ENCODE measurements at regions not wholly inside any gene's neighbourhood (a gene's known extent, or its start where the extent isn't known, plus 50 kb on each side); places are given as distances from the start of the nearest gene placed in this dataset.

DNA sequence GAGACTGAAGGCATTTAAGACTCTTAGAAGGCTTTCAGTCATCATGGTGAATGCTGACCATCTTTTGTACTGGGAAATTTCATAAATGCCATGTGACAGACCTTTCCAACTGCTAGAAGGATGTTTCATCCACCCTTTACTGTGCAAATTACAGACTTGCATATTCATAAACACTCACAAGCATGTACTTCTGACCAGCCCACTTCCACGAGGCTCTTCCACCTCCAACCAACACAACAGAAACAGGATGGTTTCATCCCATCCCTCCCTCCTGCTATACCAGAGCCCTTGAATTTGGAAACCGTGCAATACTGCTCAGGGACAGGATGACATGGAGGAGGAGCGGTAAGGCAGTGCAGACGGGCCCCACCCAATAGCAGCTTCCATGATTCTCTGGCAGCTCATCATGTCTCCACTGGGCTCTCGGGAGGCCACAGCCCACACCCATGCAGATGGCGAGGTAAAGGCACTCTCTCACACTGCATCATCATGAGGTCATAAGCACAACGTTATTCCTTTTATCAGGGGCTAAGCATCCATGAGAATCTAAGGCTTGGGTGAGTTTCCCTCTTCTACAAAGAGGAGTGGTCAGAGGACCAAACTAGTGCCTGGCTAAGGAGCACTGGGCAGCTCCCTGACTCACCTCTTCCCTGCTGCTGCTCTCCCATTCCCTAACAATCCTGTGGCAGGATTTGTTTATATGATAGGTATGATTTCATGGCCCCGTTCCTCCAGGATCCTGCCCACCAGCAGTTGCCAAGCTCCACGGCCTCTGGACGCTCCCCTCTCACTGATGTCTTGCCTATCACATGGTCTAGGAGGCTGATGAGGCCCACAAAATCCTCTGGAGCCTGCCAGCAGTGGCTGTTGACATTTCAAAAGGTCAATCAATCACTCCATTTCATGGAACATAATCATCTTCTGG is 94.4 kb upstream of the FSTL4 start:
- DNase-seq: no peak

GRCh38 chr5:133705331-133705730 is 93.0 kb upstream of the FSTL4 start:
- no peak for DNase-seq

GRCh38 chr5:133704411-133704810 is 92.1 kb upstream of the FSTL4 start:
- no peak for DNase-seq

- DNase-seq: no peak
These were observed 91.6 kb upstream of the FSTL4 start for GRCh38 chr5:133703935-133704334.

DNA sequence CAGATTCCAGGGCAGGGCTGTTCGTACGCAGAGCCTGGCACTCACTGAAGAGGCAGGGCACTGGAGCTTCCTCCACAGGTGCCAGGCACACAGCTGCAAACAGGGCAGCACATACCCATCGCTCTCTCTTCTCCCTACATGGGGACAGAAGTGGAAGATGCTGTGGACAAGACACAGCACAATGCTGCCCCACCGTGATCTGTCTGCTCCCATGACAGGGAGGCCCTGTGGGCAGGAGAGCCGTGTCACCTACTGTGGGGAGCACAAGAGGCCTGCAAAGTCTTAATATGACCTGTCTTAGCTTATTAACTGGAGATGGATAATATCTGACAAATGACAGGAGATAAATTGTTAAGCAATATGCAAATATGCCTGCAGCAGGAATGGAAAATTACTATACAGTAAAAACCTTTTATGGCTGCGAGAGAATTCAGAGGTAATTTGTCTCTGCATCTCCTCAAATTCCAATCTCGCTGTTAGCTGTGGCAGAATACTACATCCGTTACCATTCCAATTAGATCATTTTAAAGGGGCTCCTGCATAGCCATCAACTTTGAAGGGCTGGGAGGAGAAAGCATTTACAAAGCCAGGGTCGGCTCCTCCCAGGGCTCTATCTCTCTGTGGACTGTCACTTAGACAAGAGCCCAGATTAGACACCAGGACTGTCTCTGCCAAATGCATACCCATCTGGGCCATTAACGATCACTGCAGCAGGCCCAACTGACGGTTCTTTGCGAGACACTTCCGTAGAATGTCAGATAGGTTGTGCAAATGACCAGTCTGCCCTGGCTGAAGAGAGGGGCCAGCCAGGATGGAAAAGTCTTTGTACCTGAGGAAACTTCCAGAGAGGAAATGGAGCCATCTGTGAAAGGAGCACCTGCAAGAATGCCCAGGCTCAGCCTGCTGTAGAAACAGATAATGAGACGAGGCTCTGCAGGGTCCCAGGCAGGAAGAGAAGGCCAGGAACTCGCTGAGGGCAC is 90.7 kb upstream of the FSTL4 start:
- no peak for DNase-seq

DNA sequence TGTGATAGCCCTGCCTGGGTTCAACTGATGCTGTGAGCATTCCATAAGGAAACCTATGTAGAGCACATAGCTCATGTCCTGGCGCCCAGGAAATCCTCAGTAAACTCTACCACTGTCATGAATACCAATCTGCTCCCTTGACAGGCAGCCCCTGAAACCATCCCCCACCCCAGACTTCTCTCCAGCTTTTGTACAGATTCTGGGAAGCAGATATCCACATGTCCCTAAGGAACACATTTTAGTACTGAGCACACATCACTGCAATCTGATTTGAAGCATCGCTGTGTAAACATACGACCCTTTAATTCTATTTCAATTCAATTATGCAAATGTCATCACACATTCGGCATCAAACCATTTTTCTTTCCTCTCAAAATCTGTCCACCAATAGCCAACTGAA is 89.5 kb upstream of the FSTL4 start:
- DNase-seq: no peak

DNA sequence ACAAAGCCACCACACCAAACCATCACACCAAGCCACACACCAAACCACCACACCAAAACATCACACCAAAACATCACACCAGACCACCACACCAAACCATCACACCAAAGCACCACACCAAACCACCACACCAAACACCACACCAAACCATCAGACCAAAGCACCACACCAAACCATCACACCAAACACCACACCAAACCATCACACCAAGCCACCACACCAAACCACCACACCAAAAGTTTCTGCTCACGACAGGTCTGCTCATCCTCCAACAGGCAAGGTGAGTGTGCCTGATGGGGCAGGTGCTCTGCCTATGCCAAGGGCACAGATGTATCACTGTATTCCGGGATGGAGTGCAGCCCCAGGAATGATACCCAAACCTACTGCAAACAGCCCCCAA is 87.9 kb upstream of the FSTL4 start:
- no peak for DNase-seq

DNA sequence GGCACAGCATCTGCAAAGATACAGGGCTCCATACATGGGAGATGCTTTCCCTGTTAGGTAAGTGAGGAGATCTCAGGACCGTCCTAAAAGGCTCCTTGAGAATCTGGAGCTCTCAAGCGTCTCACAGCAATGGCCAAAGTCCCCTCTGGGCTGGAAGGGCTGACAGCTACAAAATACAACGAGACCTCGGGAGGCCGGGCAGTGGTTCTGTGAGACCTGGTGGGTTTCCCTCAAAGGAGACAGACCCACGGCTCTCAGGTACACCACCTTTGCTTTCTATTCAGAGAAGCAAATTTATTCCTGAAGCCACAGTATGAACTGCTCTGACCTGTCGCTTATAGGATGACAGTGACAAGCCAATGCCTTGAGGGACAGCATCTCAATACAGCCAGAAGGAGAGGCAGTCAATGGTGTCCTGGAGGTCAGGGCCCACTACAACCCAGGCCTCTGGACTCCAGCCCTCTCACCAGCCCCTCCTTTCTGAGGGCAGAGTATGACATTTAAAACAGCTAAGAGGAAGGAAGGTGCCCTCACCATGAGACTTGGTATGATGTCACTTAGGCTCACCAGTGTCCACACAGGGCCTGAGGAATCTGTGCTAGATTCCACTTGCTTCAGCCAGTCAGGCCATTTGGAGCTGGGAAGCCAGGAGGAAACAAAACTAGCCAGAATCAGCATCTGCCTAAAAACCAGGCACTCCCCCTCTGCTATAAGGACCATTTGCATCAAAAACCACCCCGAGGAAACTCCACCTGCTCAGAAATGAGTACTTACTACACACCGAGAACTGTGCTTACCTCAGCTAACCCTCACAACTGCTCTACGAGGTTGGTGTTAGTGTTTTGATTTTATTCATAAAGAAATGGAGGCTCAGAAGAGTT is 86.5 kb upstream of the FSTL4 start:
- DNase-seq: no peak

GRCh38 chr5:133698259-133698554 is 85.9 kb upstream of the FSTL4 start:
- no peak for DNase-seq

DNA sequence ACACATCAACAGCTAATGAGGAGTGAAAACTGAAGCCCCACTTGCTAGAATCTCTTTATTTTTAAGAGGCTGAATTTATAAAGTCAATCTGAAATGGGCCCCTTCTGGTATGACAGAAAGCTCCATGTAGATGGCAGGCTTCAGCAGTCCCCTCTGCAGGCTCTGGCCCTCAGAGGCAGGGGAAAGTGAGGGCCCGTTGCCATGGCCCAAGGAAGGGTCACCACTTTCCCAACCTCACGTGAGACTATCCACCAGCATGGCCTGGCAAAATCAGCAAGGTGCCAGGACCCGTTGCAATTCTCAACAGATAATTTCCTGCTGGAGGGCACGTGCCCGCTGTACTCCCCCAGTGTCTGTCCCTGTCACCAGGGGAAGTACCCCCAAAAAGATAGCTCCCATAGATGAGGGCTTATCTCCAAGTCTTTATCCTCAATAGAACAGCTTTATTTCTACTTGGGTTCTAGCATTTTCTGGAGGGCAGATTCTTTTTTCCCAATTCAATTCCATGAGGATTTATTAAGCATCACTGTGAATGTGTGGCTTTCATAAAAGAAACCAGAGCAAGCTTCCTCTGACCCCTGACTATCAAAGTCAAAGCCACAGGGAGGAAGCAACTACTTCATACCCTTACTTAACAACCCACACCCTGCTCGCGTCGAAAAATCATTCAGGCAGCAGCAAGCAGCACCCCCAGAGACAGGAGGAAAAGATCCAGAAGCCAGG is 85.4 kb upstream of the FSTL4 start:
- no peak for DNase-seq

- no peak for DNase-seq
These were observed 84.6 kb upstream of the FSTL4 start for GRCh38 chr5:133696782-133697507.

DNA sequence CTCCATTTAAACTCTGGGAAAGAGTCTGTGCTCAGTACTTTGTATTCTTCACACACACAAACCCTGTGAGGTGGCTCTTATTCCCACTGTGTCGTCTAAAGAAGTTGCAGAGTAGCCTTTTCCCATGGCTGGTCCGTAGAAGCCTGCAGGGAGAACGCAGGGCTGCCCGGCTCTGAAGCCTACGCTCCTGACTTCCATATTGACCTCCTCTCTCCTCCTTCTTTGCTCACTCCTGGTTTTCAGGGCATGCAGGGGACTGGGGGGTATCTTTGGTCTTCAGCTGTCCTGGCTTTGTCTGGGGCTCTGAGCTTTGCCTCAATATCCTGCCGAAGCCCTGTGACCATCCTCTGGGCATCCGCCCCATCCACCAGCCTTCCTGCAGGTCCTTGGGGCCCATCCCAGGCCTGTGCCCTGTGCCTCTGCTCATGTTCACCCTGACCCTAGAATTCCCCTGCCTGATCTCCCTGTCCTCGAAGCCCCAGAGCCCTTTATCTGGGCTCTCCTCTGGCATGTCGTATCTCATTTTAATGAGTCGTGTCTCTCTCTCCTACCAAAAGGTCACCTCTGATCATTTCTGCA is 83.8 kb upstream of the FSTL4 start:
- no peak for DNase-seq

DNA sequence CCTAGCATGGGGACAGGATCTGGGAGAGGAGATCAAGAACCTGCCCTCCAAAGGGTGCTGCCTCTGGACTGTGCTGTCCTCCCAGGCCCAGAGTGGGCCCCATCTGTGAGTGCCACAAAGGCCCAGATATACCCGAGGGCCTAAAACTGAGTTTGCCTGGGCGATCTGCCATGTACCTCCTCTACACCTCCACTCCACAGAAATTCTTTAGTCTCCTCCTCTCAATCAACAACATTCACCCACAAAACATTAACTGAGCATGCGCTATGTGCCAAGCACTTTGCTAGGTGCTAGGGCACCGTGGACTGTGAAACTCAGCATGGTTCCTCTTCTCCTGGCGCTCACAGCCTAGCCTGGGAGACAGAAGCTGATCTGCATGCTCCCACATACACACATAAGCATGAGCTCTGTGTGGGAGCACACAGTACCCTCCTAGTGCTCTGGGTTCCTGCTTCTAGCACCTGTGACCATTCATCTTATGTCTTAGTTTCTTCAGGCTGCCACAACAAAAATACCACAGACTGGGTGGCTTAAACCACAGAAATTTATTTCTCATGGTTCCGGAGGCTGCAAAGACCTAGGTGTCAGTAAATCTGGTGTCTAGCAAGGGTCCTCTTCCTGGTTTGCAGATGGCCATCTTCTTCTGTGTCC is 82.0 kb upstream of the FSTL4 start:
- DNase-seq: no peak

DNA sequence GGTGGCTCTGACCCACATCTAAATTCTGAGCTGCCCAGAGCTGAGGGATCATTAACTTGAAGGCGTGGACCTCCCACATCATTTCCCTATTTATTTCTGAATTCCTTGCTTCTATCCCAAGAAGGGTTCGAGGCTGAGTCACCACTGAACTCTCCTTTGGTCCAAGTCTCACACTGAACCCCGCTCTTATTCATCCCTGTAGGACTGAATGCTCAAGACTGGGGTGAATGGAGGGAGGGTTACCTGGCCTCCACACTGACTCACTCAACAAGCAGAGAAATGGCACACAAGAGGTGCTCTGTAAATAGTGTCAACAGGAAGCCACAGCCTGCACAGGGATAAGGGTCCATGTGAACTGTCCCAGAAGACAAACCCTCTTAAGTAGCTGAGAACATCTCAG is 79.1 kb upstream of the FSTL4 start:
- DNase-seq: no peak

- no peak for DNase-seq
These were observed 78.4 kb upstream of the FSTL4 start for GRCh38 chr5:133690746-133691145.

DNA sequence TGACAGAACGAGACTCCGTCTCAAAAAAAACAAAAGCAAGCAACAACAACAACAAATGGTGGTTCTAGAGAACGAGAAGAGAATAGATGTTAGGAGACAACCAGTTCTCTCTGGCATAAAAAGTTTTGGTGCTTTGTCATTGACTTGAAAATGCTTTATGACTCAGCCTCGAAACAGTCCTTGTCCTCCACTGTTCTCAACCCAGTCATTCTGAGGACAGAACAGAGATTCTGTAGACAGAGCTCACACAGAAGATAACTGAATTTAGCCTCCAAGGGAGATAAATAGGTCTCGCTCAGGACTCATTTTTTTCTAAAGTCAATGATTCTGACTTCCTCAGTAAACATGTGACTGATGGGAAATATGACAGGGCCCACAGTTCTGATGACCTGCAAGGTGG is 76.0 kb upstream of the FSTL4 start:
- DNase-seq: no peak

DNA sequence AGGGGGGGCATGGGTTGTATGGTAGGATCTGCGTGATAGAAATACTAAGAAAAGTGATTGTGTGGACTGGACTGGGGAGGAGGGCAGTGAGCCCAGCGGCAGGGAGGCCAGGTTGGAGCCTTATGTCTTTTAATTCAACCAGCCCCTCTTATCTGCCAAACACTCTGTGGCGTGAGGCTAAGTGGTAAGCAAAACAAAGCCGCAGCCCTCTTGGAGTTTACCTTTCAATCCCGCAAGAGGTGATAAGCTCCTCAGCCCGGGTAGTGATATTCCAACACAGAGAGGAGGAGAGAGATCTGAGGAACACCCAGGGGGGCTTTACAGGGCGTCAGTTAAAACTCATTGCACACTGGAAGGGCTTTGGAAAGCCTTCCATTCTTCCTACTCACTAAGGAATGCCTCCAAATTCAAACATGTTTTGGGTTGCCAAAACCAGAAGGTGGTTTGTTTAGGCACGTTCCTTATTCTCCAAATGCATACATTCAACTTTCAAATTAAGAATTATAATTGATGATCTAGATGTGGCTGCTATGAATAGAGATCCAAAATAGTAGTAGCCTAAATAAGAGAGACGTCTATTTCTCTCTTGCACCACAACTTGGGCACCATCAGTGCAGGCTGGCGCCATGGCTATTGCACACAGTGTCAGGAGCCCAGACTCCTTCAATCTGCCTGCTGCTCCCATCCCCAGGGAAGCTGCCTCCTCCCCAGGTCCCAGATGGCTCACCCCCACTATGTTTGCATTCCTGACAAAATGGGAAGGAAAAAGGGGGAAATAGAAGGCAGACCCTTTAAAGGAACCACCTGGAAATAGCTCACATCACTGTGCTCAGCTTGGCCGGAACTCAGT is 75.1 kb upstream of the FSTL4 start:
- DNase-seq: no peak

GRCh38 chr5:133686566-133686965 is 74.2 kb upstream of the FSTL4 start:
- DNase-seq: no peak

DNA sequence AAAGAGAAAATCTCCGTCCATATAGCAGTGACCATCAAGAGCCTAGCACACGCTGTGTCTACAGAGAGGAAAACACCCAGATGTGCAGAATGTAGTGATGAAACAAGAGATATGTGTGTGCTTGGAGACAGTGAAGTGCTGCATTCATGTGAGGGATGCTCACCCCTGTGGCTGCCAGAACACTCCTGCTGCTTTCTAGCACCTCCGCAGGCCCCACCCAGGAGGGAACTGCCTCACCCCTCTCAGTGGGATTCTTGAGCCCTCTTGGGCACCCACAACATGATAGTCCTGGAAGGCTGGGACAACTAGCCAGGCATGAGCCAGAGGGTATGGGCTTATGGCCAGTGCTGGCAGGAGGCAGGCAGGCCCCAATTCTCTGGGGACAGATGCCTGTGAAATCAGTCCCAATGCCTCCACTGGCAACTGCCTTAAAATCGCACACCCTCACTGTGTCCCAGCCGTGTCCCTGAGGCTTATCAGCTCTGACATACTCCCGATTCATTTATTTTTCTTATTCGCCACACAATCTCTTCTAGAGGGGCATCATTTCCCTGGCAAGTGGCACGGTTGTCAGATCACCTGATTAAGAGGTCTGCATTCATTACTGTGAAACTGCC is 73.2 kb upstream of the FSTL4 start:
- DNase-seq: no peak

Measured in dermis blood vessel endothelial cell (primary cell).